B cell (primary cell): ENCODE measurements at regions not wholly inside any gene's neighbourhood (a gene's known extent, or its start where the extent isn't known, plus 50 kb on each side); places are given as distances from the start of the nearest gene placed in this dataset.

Experiments used
- CTCF ChIP-seq: fragments of 200-600 bp; IDR thresholded peaks from one replicate; pipeline ENCODE4 v1.8.0; 2022; ENCODE audit warnings: antibody characterized with exemption, mild to moderate bottlenecking
- EZH2 ChIP-seq: IDR thresholded peaks from 2 replicates; pipeline ENCODE4 v1.6.1; 2012; ENCODE audit warnings: borderline replicate concordance, low read depth, mild to moderate bottlenecking, moderate library complexity, low read length; ENCODE audit not compliant: insufficient read depth, poor library complexity, severe bottlenecking

DNA sequence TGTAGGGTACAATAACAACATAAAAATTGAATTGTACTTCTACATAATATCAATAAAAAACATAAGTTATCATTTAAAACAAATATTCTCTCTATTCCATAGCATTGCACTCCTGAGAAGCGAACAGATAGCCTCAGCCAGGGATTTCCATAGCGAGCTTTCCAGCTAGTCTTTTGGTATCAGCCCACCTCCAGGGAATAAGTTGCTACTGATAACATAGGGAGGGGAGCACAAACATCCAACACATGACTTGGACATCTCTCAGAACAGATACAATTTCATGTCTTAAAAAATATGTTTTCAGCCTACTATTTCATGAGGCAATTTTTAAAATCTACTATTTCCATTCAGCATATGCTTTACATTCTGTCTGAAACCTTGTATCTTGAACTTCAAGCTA, 804.4 kb upstream of the RAB6C start:
- TF ChIP-seq CTCF (no peak), EZH2 (no peak)
